HG02885 (cell line): ENCODE measurements at regions not wholly inside any gene's neighbourhood (a gene's known extent, or its start where the extent isn't known, plus 50 kb on each side); places are given as distances from the start of the nearest gene placed in this dataset.
"Not testable (repeated sequence)": the region's sequence is repeated elsewhere in the genome, so short reads cannot be mapped to it uniquely, and the experiment has no call there.

Experiments
- ATAC-seq: cut with Tn5 transposase; IDR thresholded peaks from one replicate; pipeline ENCODE4 v1.9.1; 2021; ENCODE audit warnings: mild to moderate bottlenecking; ENCODE audit not compliant: unreplicated experiment, poor library complexity

- ATAC-seq = not testable (repeated sequence)
Observed at GRCh38 chr4:13761581-13761980, 134.1 kb upstream of the BOD1L1 start.

GRCh38 chr4:13762130-13762529 lies 134.6 kb upstream of the BOD1L1 start:
- ATAC-seq = no peak

- no peak for ATAC-seq
Observed at GRCh38 chr4:13763707-13764106, 136.2 kb upstream of the BOD1L1 start.

GRCh38 chr4:13765539-13765938 lies 138.0 kb upstream of the BOD1L1 start:
- ATAC-seq = no peak

GRCh38 chr4:13766761-13767540 lies 139.4 kb upstream of the BOD1L1 start:
- no peak for ATAC-seq

GRCh38 chr4:13777341-13777740 lies 149.8 kb upstream of the BOD1L1 start:
- ATAC-seq = no peak

GRCh38 chr4:13778367-13778766 lies 150.8 kb upstream of the BOD1L1 start:
- ATAC-seq = no peak

- no peak for ATAC-seq
Observed at GRCh38 chr4:13782231-13782630, 154.7 kb upstream of the BOD1L1 start.

GRCh38 chr4:13783800-13784411 lies 156.4 kb upstream of the BOD1L1 start:
- no peak for ATAC-seq

- no peak for ATAC-seq
Observed at GRCh38 chr4:13793020-13793710, 165.6 kb upstream of the BOD1L1 start.

- ATAC-seq = no peak
Observed at GRCh38 chr4:13794819-13795565, 167.5 kb upstream of the BOD1L1 start.

GRCh38 chr4:13797061-13797460 lies 169.5 kb upstream of the BOD1L1 start:
- no peak for ATAC-seq

GRCh38 chr4:13815231-13815630 lies 187.7 kb upstream of the BOD1L1 start:
- ATAC-seq = no peak

GRCh38 chr4:13816472-13816871 lies 188.9 kb upstream of the BOD1L1 start:
- no peak for ATAC-seq

- no peak for ATAC-seq
Observed at GRCh38 chr4:13821522-13821921, 194.0 kb upstream of the BOD1L1 start.

- not testable (repeated sequence) for ATAC-seq
Observed at GRCh38 chr4:13825822-13826221, 198.3 kb upstream of the BOD1L1 start.

GRCh38 chr4:13829457-13829856 lies 201.9 kb upstream of the BOD1L1 start:
- ATAC-seq = no peak

- ATAC-seq = no peak
Observed at GRCh38 chr4:13830449-13830848, 202.9 kb upstream of the BOD1L1 start.

- ATAC-seq = no peak
Observed at GRCh38 chr4:13833171-13833804, 205.8 kb upstream of the BOD1L1 start.
